ENCODE measurements at regions not wholly inside any gene's neighbourhood (a gene's known extent, or its start where the extent isn't known, plus 50 kb on each side); places are given as distances from the start of the nearest gene placed in this dataset.

- DNase-seq (ENCODE audit: low read depth) = no peak
Measured at GRCh38 chr1:55500601-55501000, 285.4 kb upstream of the USP24 start.

GRCh38 chr1:55490547-55490946 is 275.4 kb upstream of the USP24 start:
- no peak for DNase-seq (ENCODE audit: low read depth)

GRCh38 chr1:55484173-55484572 is 269.0 kb upstream of the USP24 start:
- no peak for DNase-seq (ENCODE audit: low read depth)

GRCh38 chr1:55483523-55483922 is 268.4 kb upstream of the USP24 start:
- no peak for DNase-seq (ENCODE audit: low read depth)

- no peak for DNase-seq (ENCODE audit: low read depth)
Measured at GRCh38 chr1:55481634-55482033, 266.5 kb upstream of the USP24 start.

GRCh38 chr1:55480029-55480795 is 265.0 kb upstream of the USP24 start:
- no peak for DNase-seq (ENCODE audit: low read depth)

- DNase-seq (ENCODE audit: low read depth) = no peak
Measured at GRCh38 chr1:55478742-55479141, 263.6 kb upstream of the USP24 start.

- DNase-seq (ENCODE audit: low read depth) = no peak
Measured at GRCh38 chr1:55477953-55478352, 262.8 kb upstream of the USP24 start.

- no peak for DNase-seq (ENCODE audit: low read depth)
Measured at GRCh38 chr1:55476445-55477015, 261.4 kb upstream of the USP24 start.

- no peak for DNase-seq (ENCODE audit: low read depth)
Measured at GRCh38 chr1:55474168-55474786, 259.1 kb upstream of the USP24 start.

- DNase-seq (ENCODE audit: low read depth) = no peak
Measured at GRCh38 chr1:55473661-55474060, 258.5 kb upstream of the USP24 start.

GRCh38 chr1:55472784-55473183 is 257.6 kb upstream of the USP24 start:
- DNase-seq (ENCODE audit: low read depth) = no peak

GRCh38 chr1:55472115-55472514 is 257.0 kb upstream of the USP24 start:
- no peak for DNase-seq (ENCODE audit: low read depth)

- DNase-seq (ENCODE audit: low read depth) = no peak
Measured at GRCh38 chr1:55468142-55468795, 253.1 kb upstream of the USP24 start.

GRCh38 chr1:55466921-55467320 is 251.8 kb upstream of the USP24 start:
- DNase-seq (ENCODE audit: low read depth) = no peak

- no peak for DNase-seq (ENCODE audit: low read depth)
Measured at GRCh38 chr1:55466373-55466772, 251.2 kb upstream of the USP24 start.

- no peak for DNase-seq (ENCODE audit: low read depth)
Measured at GRCh38 chr1:55464550-55464949, 249.4 kb upstream of the USP24 start.

- DNase-seq (ENCODE audit: low read depth) = no peak
Measured at GRCh38 chr1:55463814-55464475, 248.8 kb upstream of the USP24 start.

GRCh38 chr1:55457874-55458273 is 242.7 kb upstream of the USP24 start:
- no peak for DNase-seq (ENCODE audit: low read depth)

- no peak for DNase-seq (ENCODE audit: low read depth)
Measured at GRCh38 chr1:55456971-55457370, 241.8 kb upstream of the USP24 start.

GRCh38 chr1:55448261-55448660 is 233.1 kb upstream of the USP24 start:
- DNase-seq (ENCODE audit: low read depth) = no peak

GRCh38 chr1:55447488-55447887 is 232.3 kb upstream of the USP24 start:
- DNase-seq (ENCODE audit: low read depth) = no peak

Data from non-pigmented ciliary epithelial cell (primary cell).